HCT116 (cell line): ENCODE measurements at regions not wholly inside any gene's neighbourhood (a gene's known extent, or its start where the extent isn't known, plus 50 kb on each side); places are given as distances from the start of the nearest gene placed in this dataset.

Experiments used
- ATAC-seq: fragments of 200-7000 bp; cut with Tn5 transposase; 2 replicates; pipeline ENCODE4 v1.9.1; 2020; ENCODE audit warnings: mild to moderate bottlenecking, moderate library complexity
- BruUV-seq: library from RNA; stranded (reverse); fragments of 400-500 nt; replicated peaks from 2 replicates; lab custom pipeline; 2021; lab: Mats Ljungman, UMichigan
- CTCF ChIA-PET: fragments of 300-600 bp; sonication (Branson Sonifier 250); formaldehyde crosslinking; loops from one replicate; lab custom pipeline; 2021; ENCODE audit warnings: antibody characterized with exemption; lab: Charles Lee
- POLR2A ChIA-PET: fragments of 300-600, 350-600 bp; sonication (Branson Sonifier 250); formaldehyde crosslinking; loops from one replicate; lab custom pipeline; 2021; ENCODE audit warnings: antibody characterized with exemption; lab: Charles Lee
- RAD21 ChIA-PET, 2 experiments: fragments of 300-600 bp; sonication (Branson Sonifier 250); formaldehyde crosslinking; loops; one replicate each; lab custom pipeline; 2023; ENCODE audit warnings: low total read pairs in 2 of 2; ENCODE audit not compliant: uncharacterized antibody in 2 of 2, unreplicated experiment in 2 of 2, low non-redundant PET in 1 of 2; lab: Charles Lee
- DNase-seq: peaks from one replicate; pipeline ENCODE4 v3.0.0-alpha.2; 2010; ENCODE audit warnings: low read depth, low spot score
- H2AFZ ChIP-seq: fragments of 200-600 bp; shearing (Covaris generic), sonication (generic); 2 replicates; pipeline ENCODE4 v1.6.1; 2017; ENCODE audit warnings: low read depth, mixed run types, mixed read lengths, antibody characterized with exemption, low read length; ENCODE audit not compliant: poor library complexity, severe bottlenecking
- H3K27ac ChIP-seq: 2 replicates; pipeline ENCODE4 v1.5.1; 2012; ENCODE audit warnings: low read depth, low read length
- H3K27me3 ChIP-seq: fragments of 200-600 bp; sonication (generic); 2 replicates; pipeline ENCODE4 v1.6.1; 2016; ENCODE audit warnings: mixed run types, low read length, mixed read lengths; ENCODE audit not compliant: insufficient read depth
- H3K36me3 ChIP-seq, 2 experiments: fragments of 200-500 bp in 1 of 2; fragments of 200-600 bp in 1 of 2; sonication (Bioruptor generic) in 1 of 2; sonication (generic) in 1 of 2; 2 replicates each; pipeline versions ENCODE4 v1.5.1 to v1.6.1; 2014 to 2016; ENCODE audit warnings: low read length in 2 of 2, inconsistent platforms in 1 of 2, mixed read lengths in 1 of 2, mixed run types in 1 of 2; ENCODE audit not compliant: insufficient read depth in 2 of 2, control insufficient read depth in 1 of 2
- H3K4me1 ChIP-seq, 2 experiments: fragments of 200-600 bp in 1 of 2; sonication (generic) in 1 of 2; 2 replicates each; pipeline versions ENCODE4 v1.5.1 to v1.6.1; 2012 to 2017; ENCODE audit warnings: low read length in 2 of 2, inconsistent platforms in 1 of 2, mild to moderate bottlenecking in 1 of 2, mixed read lengths in 1 of 2, mixed run types in 1 of 2, moderate library complexity in 1 of 2; ENCODE audit not compliant: insufficient read depth in 2 of 2, control insufficient read depth in 1 of 2
- H3K4me2 ChIP-seq: fragments of 200-600 bp; sonication (generic); 2 replicates; pipeline ENCODE4 v1.6.1; 2017; ENCODE audit warnings: mixed run types, low read length, mixed read lengths
- H3K4me3 ChIP-seq, 2 experiments: fragments of 200-600 bp in 1 of 2; sonication (generic) in 1 of 2; replicated peaks in 1 of 2; 2 replicates each; pipeline ENCODE4 v1.5.1; 2011 to 2016; ENCODE audit warnings: low read length in 2 of 2, control low read depth in 1 of 2, low read depth in 1 of 2, mild to moderate bottlenecking in 1 of 2, mixed read lengths in 1 of 2, mixed run types in 1 of 2
- H3K79me2 ChIP-seq: fragments of 200-600 bp; sonication (generic); 2 replicates; pipeline ENCODE4 v1.6.1; 2017; ENCODE audit warnings: mild to moderate bottlenecking, mixed run types, low read length, moderate library complexity, mixed read lengths; ENCODE audit not compliant: insufficient read depth
- H3K9ac ChIP-seq: fragments of 200-600 bp; sonication (generic); 2 replicates; pipeline ENCODE4 v1.6.1; 2016; ENCODE audit warnings: low read length, mixed read lengths
- H3K9me2 ChIP-seq: fragments of 200-600 bp; sonication (generic), shearing (Covaris generic); 2 replicates; pipeline ENCODE4 v1.6.1; 2017; ENCODE audit warnings: mixed run types, mild to moderate bottlenecking, moderate library complexity; ENCODE audit not compliant: insufficient read depth
- H3K9me3 ChIP-seq, 2 experiments: fragments of 200-500 bp in 1 of 2; fragments of 200-600 bp in 1 of 2; sonication (Bioruptor generic) in 1 of 2; sonication (generic) in 1 of 2; 2 replicates each; pipeline ENCODE4 v1.6.1; 2014 to 2017; ENCODE audit warnings: low read length in 2 of 2, mixed read lengths in 2 of 2, inconsistent platforms in 1 of 2, low read depth in 1 of 2, mild to moderate bottlenecking in 1 of 2, mixed run types in 1 of 2, moderate library complexity in 1 of 2; ENCODE audit not compliant: control insufficient read depth in 1 of 2, insufficient read depth in 1 of 2
- H4K20me1 ChIP-seq: fragments of 200-600 bp; sonication (generic), shearing (Covaris generic); 2 replicates; pipeline ENCODE4 v1.6.1; 2017; ENCODE audit warnings: mixed run types, mild to moderate bottlenecking, moderate library complexity; ENCODE audit not compliant: insufficient read depth
- CBX3 ChIP-seq: IDR thresholded peaks from 2 replicates; pipeline ENCODE4 v1.6.1; 2012; ENCODE audit warnings: low read depth
- EZH2phosphoT487 ChIP-seq: fragments of 200-600 bp; IDR thresholded peaks from 2 replicates; pipeline ENCODE4 v1.6.1; 2018; ENCODE audit warnings: antibody characterized with exemption, borderline replicate concordance
- POLR2AphosphoS5 ChIP-seq: IDR thresholded peaks from 2 replicates; pipeline ENCODE4 v1.6.1; 2011; ENCODE audit warnings: mild to moderate bottlenecking, low read depth, low read length, moderate library complexity
- RAD21 ChIP-seq: IDR thresholded peaks from 2 replicates; pipeline ENCODE4 v1.6.1; 2012; ENCODE audit warnings: low read depth, mild to moderate bottlenecking
- SIN3A ChIP-seq: IDR thresholded peaks from 2 replicates; pipeline ENCODE4 v1.6.1; 2012; ENCODE audit warnings: low read depth
- ZBTB33 ChIP-seq: IDR thresholded peaks from 2 replicates; pipeline ENCODE4 v1.6.1; 2011; ENCODE audit warnings: mild to moderate bottlenecking, low read length, moderate library complexity; ENCODE audit not compliant: insufficient replicate concordance; ENCODE audit errors: extremely low read depth
- ZFX ChIP-seq: fragments of 450-650 bp; IDR thresholded peaks from 2 replicates; pipeline ENCODE4 v1.6.1; 2017
- intact Hi-C: fragments of 100-400 bp; cut with micrococcal nuclease; formaldehyde crosslinking; loops from 2 replicates; pipeline ENCODE4 v1.10.0; 2022
- TF ChIP-seq, protein P1 (sequence below): IDR thresholded peaks from 2 replicates; pipeline ENCODE4 v1.6.1; 2012; ENCODE audit warnings: low read depth

DNA sequence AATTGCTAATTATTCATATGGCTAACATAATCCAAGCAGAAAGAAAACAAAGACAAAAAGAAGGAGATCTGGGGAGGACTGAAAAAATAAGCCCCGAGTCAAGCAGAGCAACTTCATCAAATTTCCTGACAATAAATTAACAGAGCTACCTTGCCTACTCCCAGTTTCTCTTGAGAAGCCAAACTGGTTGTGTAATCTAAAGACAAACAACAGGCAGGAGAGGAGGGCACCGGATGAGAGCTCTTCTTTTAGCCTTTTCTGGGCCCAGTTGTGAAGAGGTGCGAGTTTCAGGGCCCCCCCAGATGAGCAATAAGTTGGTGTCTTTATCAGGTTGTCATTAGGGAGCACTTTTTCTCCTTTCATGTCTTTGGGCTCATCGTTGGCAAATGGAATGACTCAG, 197.1 kb upstream of the PCSK2 start:
- H3K4me1 ChIP-seq: peaks cover 0 to 32% of the 10 kb centered on the region in 2 experiments; a peak in 2 of 4 replicates
- CTCF ChIA-PET: no interaction called here
- intact Hi-C loops: loop anchor here (10.0 kb wide), 1 partner anchor 65 kb away; no protein-coding TSS in a partner anchor
- H3K4me2 ChIP-seq: peak overlapping the region; percentile 28; the same call in 1 of the 2 replicates
- no peak for TF ChIP-seq EZH2phosphoT487
- TF ChIP-seq RAD21: no peak
- no peak for TF ChIP-seq SIN3A
- no peak for TF ChIP-seq ZFX
- TF ChIP-seq, protein P1, sequence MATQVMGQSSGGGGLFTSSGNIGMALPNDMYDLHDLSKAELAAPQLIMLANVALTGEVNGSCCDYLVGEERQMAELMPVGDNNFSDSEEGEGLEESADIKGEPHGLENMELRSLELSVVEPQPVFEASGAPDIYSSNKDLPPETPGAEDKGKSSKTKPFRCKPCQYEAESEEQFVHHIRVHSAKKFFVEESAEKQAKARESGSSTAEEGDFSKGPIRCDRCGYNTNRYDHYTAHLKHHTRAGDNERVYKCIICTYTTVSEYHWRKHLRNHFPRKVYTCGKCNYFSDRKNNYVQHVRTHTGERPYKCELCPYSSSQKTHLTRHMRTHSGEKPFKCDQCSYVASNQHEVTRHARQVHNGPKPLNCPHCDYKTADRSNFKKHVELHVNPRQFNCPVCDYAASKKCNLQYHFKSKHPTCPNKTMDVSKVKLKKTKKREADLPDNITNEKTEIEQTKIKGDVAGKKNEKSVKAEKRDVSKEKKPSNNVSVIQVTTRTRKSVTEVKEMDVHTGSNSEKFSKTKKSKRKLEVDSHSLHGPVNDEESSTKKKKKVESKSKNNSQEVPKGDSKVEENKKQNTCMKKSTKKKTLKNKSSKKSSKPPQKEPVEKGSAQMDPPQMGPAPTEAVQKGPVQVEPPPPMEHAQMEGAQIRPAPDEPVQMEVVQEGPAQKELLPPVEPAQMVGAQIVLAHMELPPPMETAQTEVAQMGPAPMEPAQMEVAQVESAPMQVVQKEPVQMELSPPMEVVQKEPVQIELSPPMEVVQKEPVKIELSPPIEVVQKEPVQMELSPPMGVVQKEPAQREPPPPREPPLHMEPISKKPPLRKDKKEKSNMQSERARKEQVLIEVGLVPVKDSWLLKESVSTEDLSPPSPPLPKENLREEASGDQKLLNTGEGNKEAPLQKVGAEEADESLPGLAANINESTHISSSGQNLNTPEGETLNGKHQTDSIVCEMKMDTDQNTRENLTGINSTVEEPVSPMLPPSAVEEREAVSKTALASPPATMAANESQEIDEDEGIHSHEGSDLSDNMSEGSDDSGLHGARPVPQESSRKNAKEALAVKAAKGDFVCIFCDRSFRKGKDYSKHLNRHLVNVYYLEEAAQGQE: no peak
- no peak for TF ChIP-seq ZBTB33
- TF ChIP-seq POLR2AphosphoS5: no peak
- no peak for TF ChIP-seq CBX3
- no peaks in the 10 kb centered on the region for H3K9me2 ChIP-seq
- DNase-seq (no peak), ATAC-seq (no peak)
- peak overlapping the region; percentile 43 for H2AFZ ChIP-seq
- RAD21 ChIA-PET: no interaction called here
- H3K79me2 ChIP-seq: no peaks in the 10 kb centered on the region
- H3K4me3 ChIP-seq: no peak overlapping the region
- no peaks in the 10 kb centered on the region for H3K9me3 ChIP-seq
- no peak overlapping the region for H3K9ac ChIP-seq
- no peak overlapping the region for H3K27ac ChIP-seq
- no peaks in the 10 kb centered on the region for H3K36me3 ChIP-seq
- BruUV-seq: no TSS peak
- no peaks in the 10 kb centered on the region for H4K20me1 ChIP-seq
- POLR2A ChIA-PET: no interaction called here
- H3K27me3 ChIP-seq: no peaks in the 10 kb centered on the region
